ENCODE measurements at regions not wholly inside any gene's neighbourhood (a gene's known extent, or its start where the extent isn't known, plus 50 kb on each side); places are given as distances from the start of the nearest gene placed in this dataset.

- ChIA-PET POLR2A (no interaction called here), CTCF (no interaction called here)
- no peak for TF ChIP-seq CTCF (IDR thresholded peaks at IDR 0.05; ENCODE audit: control extremely low read depth, extremely low read depth, low read depth, missing control alignments)
- DNase-seq (ENCODE audit: extremely low spot score): no peak
Measured at GRCh38 chr13:76820759-76821158, 65.4 kb downstream of the KCTD12 start.

GRCh38 chr13:76816394-76816793 lies 69.8 kb downstream of the KCTD12 start:
- DNase-seq (ENCODE audit: extremely low spot score): no peak
- CTCF ChIA-PET: interaction anchor here (1.0 to 2.6 kb wide), 6 partner anchors 10 to 148 kb away, joined by 3 to 8 read pairs (median 4); no protein-coding TSS in a partner anchor
- POLR2A ChIA-PET: no interaction called here
- TF ChIP-seq CTCF (IDR thresholded peaks at IDR 0.05; ENCODE audit: control extremely low read depth, extremely low read depth, low read depth, missing control alignments): no peak

GRCh38 chr13:76815344-76815743 lies 70.9 kb downstream of the KCTD12 start:
- POLR2A ChIA-PET: no interaction called here
- no peak for DNase-seq (ENCODE audit: extremely low spot score)
- no peak for TF ChIP-seq CTCF (IDR thresholded peaks at IDR 0.05; ENCODE audit: control extremely low read depth, extremely low read depth, low read depth, missing control alignments)
- CTCF ChIA-PET: interaction anchor here (1.0 to 2.6 kb wide), 4 partner anchors 9 to 70 kb away, joined by 3 to 8 read pairs (median 4); no protein-coding TSS in a partner anchor

GRCh38 chr13:76813891-76814290 lies 72.3 kb downstream of the KCTD12 start:
- POLR2A ChIA-PET: interaction anchor here (0.7 kb wide), 1 partner anchor 23 kb away, joined by 9 read pairs; no protein-coding TSS in a partner anchor
- TF ChIP-seq CTCF (IDR thresholded peaks at IDR 0.05; ENCODE audit: control extremely low read depth, extremely low read depth, low read depth, missing control alignments): no peak
- CTCF ChIA-PET: interaction anchor here (1.2 to 2.6 kb wide), 2 partner anchors 8 to 19 kb away, joined by 3 to 10 read pairs; no protein-coding TSS in a partner anchor
- no peak for DNase-seq (ENCODE audit: extremely low spot score)

GRCh38 chr13:76813000-76813691 lies 73.1 kb downstream of the KCTD12 start:
- ChIA-PET POLR2A (no interaction called here), CTCF (interaction anchor here (1.2 to 2.6 kb wide), 2 partner anchors 9 to 20 kb away, joined by 3 to 10 read pairs; no protein-coding TSS in a partner anchor)
- DNase-seq (ENCODE audit: extremely low spot score): no peak
- no peak for TF ChIP-seq CTCF (IDR thresholded peaks at IDR 0.05; ENCODE audit: control extremely low read depth, extremely low read depth, low read depth, missing control alignments)

- no peak for TF ChIP-seq CTCF (IDR thresholded peaks at IDR 0.05; ENCODE audit: control extremely low read depth, extremely low read depth, low read depth, missing control alignments)
- no peak for DNase-seq (ENCODE audit: extremely low spot score)
- ChIA-PET POLR2A (no interaction called here), CTCF (interaction anchor here (2.6 kb wide), 1 partner anchor 10 kb away, joined by 10 read pairs; no protein-coding TSS in a partner anchor)
Measured at GRCh38 chr13:76812206-76812897, 73.9 kb downstream of the KCTD12 start.
